ENCODE measurements at regions not wholly inside any gene's neighbourhood (a gene's known extent, or its start where the extent isn't known, plus 50 kb on each side); places are given as distances from the start of the nearest gene placed in this dataset.
A peak's percentile ranks its signal among the peaks of the same experiment; 100 is the strongest.

GRCh38 chr12:87828382-87828973 lies 200.7 kb downstream of the C12orf50 start:
- WGBS: 99% methylated on average over 6 of the region's 6 CpGs
- no peak overlapping the region for H3K18ac ChIP-seq (ENCODE audit: low read depth in 1 of 2, low read length in 2 of 2)
- no peak for DNase-seq

GRCh38 chr12:87827638-87828264 lies 201.4 kb downstream of the C12orf50 start:
- no peak overlapping the region for H2AK5ac ChIP-seq (ENCODE audit: low read length, severe bottlenecking)
- no peak overlapping the region for H2BK12ac ChIP-seq (ENCODE audit: low read length in 2 of 2)
- H4K91ac ChIP-seq (ENCODE audit: low read length): no peak overlapping the region
- H3K14ac ChIP-seq (ENCODE audit: low read length in 2 of 2): no peak overlapping the region
- H3K36me3 ChIP-seq (ENCODE audit: control insufficient read depth in 1 of 2, insufficient read depth in 2 of 2, low read depth in 1 of 2, low read length in 2 of 2): no peaks in the 10 kb centered on the region
- 8% methylated on average over 1 of the region's 2 CpGs for WGBS
- H3K23ac ChIP-seq (ENCODE audit: low read length in 2 of 2): no peak overlapping the region
- peak; percentile 71 for DNase-seq
- H3K9ac ChIP-seq (ENCODE audit: low read length): no peak overlapping the region
- no peak overlapping the region for H2AFZ ChIP-seq (ENCODE audit: low read depth, low read length)
- H4K8ac ChIP-seq (ENCODE audit: low read length): no peak overlapping the region
- no peaks in the 10 kb centered on the region for H3K79me1 ChIP-seq (replicated peaks; ENCODE audit: low read length, poor library complexity, severe bottlenecking)
- H3K4me3 ChIP-seq (ENCODE audit: insufficient read depth in 1 of 2, low read depth in 1 of 2, low read length in 2 of 2): no peak overlapping the region
- no peak overlapping the region for H3K18ac ChIP-seq (ENCODE audit: low read depth in 1 of 2, low read length in 2 of 2)
- H3K4me1 ChIP-seq (ENCODE audit: control insufficient read depth, insufficient read depth, low read depth, low read length): no peaks in the 10 kb centered on the region
- H3K9me3 ChIP-seq (ENCODE audit: control insufficient read depth, low read length): no peaks in the 10 kb centered on the region
- no peak overlapping the region for H3K4me2 ChIP-seq (ENCODE audit: low read length, poor library complexity, severe bottlenecking)
- H3K27ac ChIP-seq (ENCODE audit: low read length, poor library complexity, severe bottlenecking): peak overlapping the region; percentile 96
- no peaks in the 10 kb centered on the region for H3K27me3 ChIP-seq (ENCODE audit: control insufficient read depth in 1 of 2, insufficient read depth in 1 of 2, low read length in 2 of 2)
- H2BK15ac ChIP-seq (ENCODE audit: low read depth, poor library complexity, severe bottlenecking): no peak overlapping the region
- peak overlapping the region; percentile 66 for H2BK5ac ChIP-seq (ENCODE audit: low read depth, low read length, poor library complexity, severe bottlenecking)
- H2BK120ac ChIP-seq (ENCODE audit: low read depth, low read length): no peak overlapping the region
- H3K4ac ChIP-seq (ENCODE audit: low read depth in 1 of 2, low read length in 2 of 2): no peak overlapping the region

More at GRCh38 chr12:87828382-87828973, 200.7 kb downstream of the C12orf50 start:
- Histone ChIP-seq H3K4me2 (ENCODE audit: low read length, poor library complexity, severe bottlenecking) (no peak overlapping the region), H3K36me3 (ENCODE audit: control insufficient read depth in 1 of 2, insufficient read depth in 2 of 2, low read depth in 1 of 2, low read length in 2 of 2) (no peaks in the 10 kb centered on the region), H3K14ac (ENCODE audit: low read length in 2 of 2) (no peak overlapping the region), H2BK15ac (ENCODE audit: low read depth, poor library complexity, severe bottlenecking) (no peak overlapping the region), H2AK5ac (ENCODE audit: low read length, severe bottlenecking) (peak overlapping the region; percentile 65), H2AFZ (ENCODE audit: low read depth, low read length) (no peak overlapping the region), H3K4me1 (ENCODE audit: control insufficient read depth, insufficient read depth, low read depth, low read length) (no peaks in the 10 kb centered on the region), H3K79me1 (replicated peaks; ENCODE audit: low read length, poor library complexity, severe bottlenecking) (no peaks in the 10 kb centered on the region), H3K9me3 (ENCODE audit: control insufficient read depth, low read length) (no peaks in the 10 kb centered on the region), H2BK5ac (ENCODE audit: low read depth, low read length, poor library complexity, severe bottlenecking) (peak overlapping the region; percentile 79), H3K27me3 (ENCODE audit: control insufficient read depth in 1 of 2, insufficient read depth in 1 of 2, low read length in 2 of 2) (no peaks in the 10 kb centered on the region), H3K4ac (ENCODE audit: low read depth in 1 of 2, low read length in 2 of 2) (no peak overlapping the region), H3K23ac (ENCODE audit: low read length in 2 of 2) (no peak overlapping the region), H3K4me3 (ENCODE audit: insufficient read depth in 1 of 2, low read depth in 1 of 2, low read length in 2 of 2) (no peak overlapping the region), H2BK12ac (ENCODE audit: low read length in 2 of 2) (no peak overlapping the region), H4K91ac (ENCODE audit: low read length) (no peak overlapping the region), H2BK120ac (ENCODE audit: low read depth, low read length) (no peak overlapping the region), H3K9ac (ENCODE audit: low read length) (no peak overlapping the region), H3K27ac (ENCODE audit: low read length, poor library complexity, severe bottlenecking) (peak overlapping the region; percentile 76), H4K8ac (ENCODE audit: low read length) (no peak overlapping the region)

DNA sequence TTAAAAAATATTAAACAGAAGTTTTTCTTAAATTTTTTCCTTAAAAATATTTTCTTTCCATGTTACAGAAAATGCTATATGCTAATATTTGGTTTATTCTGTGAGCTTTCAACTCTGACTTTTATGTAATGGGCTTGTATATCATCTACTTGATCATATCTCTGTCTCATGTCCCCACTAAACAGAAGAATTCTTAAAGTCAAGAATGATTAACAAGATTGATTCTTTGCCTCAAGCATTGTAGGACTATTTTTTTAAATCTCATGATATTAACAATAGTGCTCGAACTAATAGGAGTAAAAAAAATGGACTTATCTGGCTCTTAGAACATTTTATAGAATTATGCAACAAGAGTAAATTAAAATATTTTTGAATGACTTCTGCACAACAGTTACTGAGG lies 206.3 kb downstream of the C12orf50 start:
- no peak overlapping the region for H2BK15ac ChIP-seq (ENCODE audit: low read depth, poor library complexity, severe bottlenecking)
- no peak overlapping the region for H3K4me2 ChIP-seq (ENCODE audit: low read length, poor library complexity, severe bottlenecking)
- H4K91ac ChIP-seq (ENCODE audit: low read length): no peak overlapping the region
- no peak overlapping the region for H3K14ac ChIP-seq (ENCODE audit: low read length in 2 of 2)
- no peak overlapping the region for H3K9ac ChIP-seq (ENCODE audit: low read length)
- no peak overlapping the region for H2BK12ac ChIP-seq (ENCODE audit: low read length in 2 of 2)
- no peak overlapping the region for H3K4ac ChIP-seq (ENCODE audit: low read depth in 1 of 2, low read length in 2 of 2)
- H2AFZ ChIP-seq (ENCODE audit: low read depth, low read length): no peak overlapping the region
- no peaks in the 10 kb centered on the region for H3K9me3 ChIP-seq (ENCODE audit: control insufficient read depth, low read length)
- no CpG with 5 or more reads among the region's 1 CpG for WGBS
- H3K36me3 ChIP-seq (ENCODE audit: control insufficient read depth in 1 of 2, insufficient read depth in 2 of 2, low read depth in 1 of 2, low read length in 2 of 2): no peaks in the 10 kb centered on the region
- no peaks in the 10 kb centered on the region for H3K27me3 ChIP-seq (ENCODE audit: control insufficient read depth in 1 of 2, insufficient read depth in 1 of 2, low read length in 2 of 2)
- peaks cover 4% of the 10 kb centered on the region for H3K4me1 ChIP-seq (ENCODE audit: control insufficient read depth, insufficient read depth, low read depth, low read length)
- H4K8ac ChIP-seq (ENCODE audit: low read length): no peak overlapping the region
- no peak overlapping the region for H3K18ac ChIP-seq (ENCODE audit: low read depth in 1 of 2, low read length in 2 of 2)
- H3K23ac ChIP-seq (ENCODE audit: low read length in 2 of 2): no peak overlapping the region
- no peak overlapping the region for H2AK5ac ChIP-seq (ENCODE audit: low read length, severe bottlenecking)
- H2BK120ac ChIP-seq (ENCODE audit: low read depth, low read length): no peak overlapping the region
- H2BK5ac ChIP-seq (ENCODE audit: low read depth, low read length, poor library complexity, severe bottlenecking): no peak overlapping the region
- H3K4me3 ChIP-seq (ENCODE audit: insufficient read depth in 1 of 2, low read depth in 1 of 2, low read length in 2 of 2): no peak overlapping the region
- no peak for DNase-seq
- H3K27ac ChIP-seq (ENCODE audit: low read length, poor library complexity, severe bottlenecking): no peak overlapping the region
- H3K79me1 ChIP-seq (replicated peaks; ENCODE audit: low read length, poor library complexity, severe bottlenecking): no peaks in the 10 kb centered on the region

DNA sequence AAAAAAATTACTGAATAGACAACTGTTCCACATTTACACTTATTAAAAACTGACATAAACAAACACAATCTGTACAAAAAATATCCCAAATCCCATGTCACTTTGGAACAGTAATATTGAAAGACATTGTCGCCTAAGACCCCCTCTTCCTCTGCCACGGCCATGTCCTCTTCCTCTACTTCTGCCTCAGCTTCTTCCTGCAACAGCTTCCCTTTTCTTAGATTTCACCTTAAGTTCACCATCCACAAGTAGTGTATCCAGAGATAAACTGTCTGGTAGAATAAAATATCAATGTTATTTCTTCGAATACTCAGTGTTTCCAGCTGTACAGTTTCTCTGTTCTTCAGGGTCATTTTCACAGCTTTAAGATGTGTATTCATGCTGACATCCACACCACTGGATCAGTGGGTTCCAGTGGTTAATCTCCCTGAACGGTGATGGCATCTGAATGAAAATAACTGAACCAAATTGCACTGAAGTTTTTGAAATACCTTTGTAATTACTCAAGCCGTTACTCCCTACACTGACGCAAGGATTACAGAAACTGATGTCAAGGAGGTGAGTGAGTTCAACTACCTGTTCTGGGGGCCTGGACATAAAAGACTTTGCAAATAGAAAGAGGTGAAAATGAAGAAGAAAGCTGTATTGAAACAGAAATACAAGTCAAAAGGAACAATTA lies 208.5 kb downstream of the C12orf50 start:
- Histone ChIP-seq H3K9ac (ENCODE audit: low read length) (no peak overlapping the region), H3K79me1 (replicated peaks; ENCODE audit: low read length, poor library complexity, severe bottlenecking) (no peaks in the 10 kb centered on the region), H4K91ac (ENCODE audit: low read length) (no peak overlapping the region), H2BK5ac (ENCODE audit: low read depth, low read length, poor library complexity, severe bottlenecking) (peak overlapping the region; percentile 96), H4K8ac (ENCODE audit: low read length) (no peak overlapping the region), H3K14ac (ENCODE audit: low read length in 2 of 2) (no peak overlapping the region), H3K4me2 (ENCODE audit: low read length, poor library complexity, severe bottlenecking) (peak overlapping the region; percentile 52), H2BK15ac (ENCODE audit: low read depth, poor library complexity, severe bottlenecking) (no peak overlapping the region), H2BK12ac (ENCODE audit: low read length in 2 of 2) (no peak overlapping the region), H3K9me3 (ENCODE audit: control insufficient read depth, low read length) (peaks cover 5% of the 10 kb centered on the region), H3K4me3 (ENCODE audit: insufficient read depth in 1 of 2, low read depth in 1 of 2, low read length in 2 of 2) (no peak overlapping the region), H3K23ac (ENCODE audit: low read length in 2 of 2) (no peak overlapping the region), H2AFZ (ENCODE audit: low read depth, low read length) (no peak overlapping the region), H2BK120ac (ENCODE audit: low read depth, low read length) (no peak overlapping the region), H2AK5ac (ENCODE audit: low read length, severe bottlenecking) (peak overlapping the region; percentile 81), H3K36me3 (ENCODE audit: control insufficient read depth in 1 of 2, insufficient read depth in 2 of 2, low read depth in 1 of 2, low read length in 2 of 2) (no peaks in the 10 kb centered on the region), H3K4ac (ENCODE audit: low read depth in 1 of 2, low read length in 2 of 2) (no peak overlapping the region), H3K27ac (ENCODE audit: low read length, poor library complexity, severe bottlenecking) (peak overlapping the region; percentile 99), H3K27me3 (ENCODE audit: control insufficient read depth in 1 of 2, insufficient read depth in 1 of 2, low read length in 2 of 2) (no peaks in the 10 kb centered on the region), H3K18ac (ENCODE audit: low read depth in 1 of 2, low read length in 2 of 2) (peak overlapping the region in 1 of 2 experiments; percentile 43), H3K4me1 (ENCODE audit: control insufficient read depth, insufficient read depth, low read depth, low read length) (peaks cover 4% of the 10 kb centered on the region)
- WGBS: 70% methylated on average over 3 of the region's 6 CpGs
- DNase-seq: peak; percentile 18

Data from mesenchymal stem cell (in vitro differentiated cells and primary cell).